HL-60 (cell line): ENCODE measurements at regions not wholly inside any gene's neighbourhood (a gene's known extent, or its start where the extent isn't known, plus 50 kb on each side); places are given as distances from the start of the nearest gene placed in this dataset.
"Not testable (repeated sequence)": the region's sequence is repeated elsewhere in the genome, so short reads cannot be mapped to it uniquely, and the experiment has no call there.

Experiments
- CTCF ChIP-seq: IDR thresholded peaks from one replicate; pipeline ENCODE4 v1.5.1; 2011; ENCODE audit warnings: low read length, control low read depth, inconsistent platforms; ENCODE audit not compliant: insufficient read depth
- GABPA ChIP-seq: IDR thresholded peaks from 2 replicates; pipeline ENCODE4 v1.6.1; 2012; ENCODE audit warnings: low read depth
- POLR2AphosphoS5 ChIP-seq: IDR thresholded peaks from 2 replicates; pipeline ENCODE4 v1.6.1; 2012; ENCODE audit warnings: low read depth
- REST ChIP-seq: IDR thresholded peaks from 2 replicates; pipeline ENCODE4 v1.6.1; 2012; ENCODE audit warnings: low read depth; ENCODE audit not compliant: insufficient replicate concordance

GRCh38 chr5:135093483-135093882, 59.5 kb upstream of the PITX1 start:
- not testable (repeated sequence) for TF ChIP-seq CTCF, POLR2AphosphoS5, REST, GABPA
